HUES64 (cell line): ENCODE measurements at regions not wholly inside any gene's neighbourhood (a gene's known extent, or its start where the extent isn't known, plus 50 kb on each side); places are given as distances from the start of the nearest gene placed in this dataset.

Experiments used
- H3K27ac ChIP-seq: 2 replicates; pipeline ENCODE4 v1.7.0; 2013; ENCODE audit warnings: low read depth, low read length, inconsistent platforms
- H3K27me3 ChIP-seq: 2 replicates; pipeline ENCODE4 v1.6.1; 2013; ENCODE audit warnings: mild to moderate bottlenecking, low read length; ENCODE audit not compliant: insufficient read depth
- H3K36me3 ChIP-seq: 2 replicates; pipeline ENCODE4 v1.6.1; 2013; ENCODE audit warnings: mild to moderate bottlenecking, low read length; ENCODE audit not compliant: insufficient read depth
- H3K4me1 ChIP-seq: 2 replicates; pipeline ENCODE4 v1.6.1; 2013; ENCODE audit warnings: mild to moderate bottlenecking, low read length, moderate library complexity; ENCODE audit not compliant: insufficient read depth
- H3K4me3 ChIP-seq: 2 replicates; pipeline ENCODE4 v1.5.1; 2013; ENCODE audit warnings: mild to moderate bottlenecking, low read length, moderate library complexity
- H3K9ac ChIP-seq: 2 replicates; pipeline ENCODE4 v1.6.1; 2013; ENCODE audit warnings: mild to moderate bottlenecking, low read depth, low read length
- H3K9me3 ChIP-seq: 2 replicates; pipeline ENCODE4 v1.6.1; 2013; ENCODE audit warnings: low read depth, low read length; ENCODE audit not compliant: insufficient read depth
- WGBS: fragments of 150-250, 120-280 bp; methylation state at CpG from one replicate; pipeline ENCODE4 v1.1.7; 2013; ENCODE audit warnings: missing lambda C conversion rate; 5-methylcytosine and 5-hydroxymethylcytosine counted together

DNA sequence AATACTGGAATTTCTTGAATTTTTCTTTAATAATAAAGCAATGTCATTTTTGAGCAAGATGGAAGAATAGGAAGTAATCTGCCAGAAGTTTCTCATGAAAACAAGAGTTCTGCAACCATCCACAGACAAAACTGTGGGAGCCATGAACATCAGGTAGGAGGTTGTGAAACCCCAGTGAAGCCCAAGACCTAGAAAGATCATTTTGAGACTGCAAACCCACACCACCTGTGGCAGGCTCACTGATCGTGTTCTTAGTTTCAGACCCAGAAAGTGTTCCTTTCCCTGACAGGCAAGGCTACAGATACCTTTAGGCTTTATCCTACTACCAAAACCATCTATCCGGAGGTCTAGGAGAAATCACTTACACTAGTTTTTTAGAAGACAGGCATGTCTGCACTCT is 2189.8 kb upstream of the PCDH20 start:
- Histone ChIP-seq H3K4me3 (no peak overlapping the region), H3K4me1 (no peaks in the 10 kb centered on the region), H3K27me3 (no peaks in the 10 kb centered on the region), H3K27ac (no peak overlapping the region), H3K36me3 (no peaks in the 10 kb centered on the region), H3K9me3 (peaks cover 6% of the 10 kb centered on the region; the same call in 1 of the 2 replicates), H3K9ac (no peak overlapping the region)
- WGBS = 99% methylated on average over 2 of the region's 2 CpGs

DNA sequence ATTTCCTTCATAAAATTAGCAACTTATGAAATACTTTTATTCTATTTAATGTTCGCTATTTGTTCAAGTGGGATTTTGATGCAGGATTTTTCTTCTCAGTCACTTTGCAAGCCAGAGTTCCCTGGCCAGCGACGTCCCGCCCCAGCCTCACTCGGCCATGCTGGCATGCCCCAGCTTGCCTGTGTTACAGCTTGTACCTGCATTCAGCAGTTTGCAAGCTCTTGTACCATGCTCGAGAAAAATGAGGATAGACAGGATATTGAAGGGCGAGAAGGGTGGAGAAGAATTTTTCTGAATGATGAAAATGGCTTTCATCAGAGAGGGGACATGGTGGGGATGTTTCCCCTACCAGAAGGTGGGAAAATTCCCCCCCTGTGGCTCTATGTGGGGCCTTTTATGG is 2180.2 kb upstream of the PCDH20 start:
- H3K4me3 ChIP-seq = no peak overlapping the region
- no peak overlapping the region for H3K9ac ChIP-seq
- no peaks in the 10 kb centered on the region for H3K27me3 ChIP-seq
- 92% methylated on average over 7 of the region's 7 CpGs for WGBS
- H3K36me3 ChIP-seq = no peaks in the 10 kb centered on the region
- H3K9me3 ChIP-seq = no peaks in the 10 kb centered on the region
- peaks cover 6% of the 10 kb centered on the region; the same call in 1 of the 2 replicates for H3K4me1 ChIP-seq
- H3K27ac ChIP-seq = no peak overlapping the region

DNA sequence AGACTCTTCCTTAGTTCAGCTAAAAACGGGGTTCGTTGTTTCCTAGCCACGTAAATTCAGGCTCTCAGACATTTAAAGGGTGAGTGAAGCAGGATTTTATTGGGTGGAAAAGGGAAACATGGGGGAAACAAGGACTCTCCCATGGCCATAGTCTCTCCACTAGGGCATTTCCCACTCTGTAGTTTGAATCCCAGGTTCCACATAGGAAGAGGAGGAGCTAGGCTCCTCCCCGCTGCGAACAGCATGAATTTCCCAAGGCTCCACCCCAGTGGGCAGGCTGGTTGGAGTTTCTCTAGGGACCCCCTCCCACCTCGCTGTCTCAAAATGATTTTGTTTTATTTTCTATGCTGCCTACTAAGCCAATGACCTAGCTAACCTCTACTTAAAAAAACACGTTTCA is 2170.8 kb upstream of the PCDH20 start:
- Histone ChIP-seq H3K27ac (no peak overlapping the region), H3K36me3 (no peaks in the 10 kb centered on the region), H3K9me3 (no peaks in the 10 kb centered on the region; the same call in 1 of the 2 replicates), H3K9ac (no peak overlapping the region), H3K27me3 (no peaks in the 10 kb centered on the region), H3K4me3 (no peak overlapping the region), H3K4me1 (no peaks in the 10 kb centered on the region)
- 98% methylated on average over 6 of the region's 7 CpGs for WGBS

DNA sequence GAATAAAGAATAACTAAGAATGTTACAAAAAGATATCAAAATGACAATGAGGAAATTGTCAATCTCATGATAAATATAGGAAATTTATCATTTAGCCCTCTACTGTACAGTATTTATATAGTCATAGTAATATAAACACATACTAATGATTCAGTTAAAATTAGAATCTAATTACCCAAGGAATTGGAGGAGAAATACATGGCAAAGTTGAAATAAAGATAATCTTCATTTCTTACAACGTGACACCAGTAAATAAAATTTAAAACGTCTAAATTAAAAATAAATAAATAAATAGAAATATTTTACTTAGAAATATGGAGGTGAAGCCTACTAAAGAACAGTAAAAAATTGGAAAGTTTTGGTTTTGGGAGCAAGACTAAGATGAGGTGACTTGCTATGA is 2163.1 kb upstream of the PCDH20 start:
- WGBS = no CpG with 5 or more reads among the region's 2 CpGs
- Histone ChIP-seq H3K4me3 (no peak overlapping the region), H3K27ac (no peak overlapping the region), H3K4me1 (no peaks in the 10 kb centered on the region), H3K9ac (no peak overlapping the region), H3K9me3 (no peaks in the 10 kb centered on the region; the same call in 1 of the 2 replicates), H3K36me3 (no peaks in the 10 kb centered on the region), H3K27me3 (no peaks in the 10 kb centered on the region)

DNA sequence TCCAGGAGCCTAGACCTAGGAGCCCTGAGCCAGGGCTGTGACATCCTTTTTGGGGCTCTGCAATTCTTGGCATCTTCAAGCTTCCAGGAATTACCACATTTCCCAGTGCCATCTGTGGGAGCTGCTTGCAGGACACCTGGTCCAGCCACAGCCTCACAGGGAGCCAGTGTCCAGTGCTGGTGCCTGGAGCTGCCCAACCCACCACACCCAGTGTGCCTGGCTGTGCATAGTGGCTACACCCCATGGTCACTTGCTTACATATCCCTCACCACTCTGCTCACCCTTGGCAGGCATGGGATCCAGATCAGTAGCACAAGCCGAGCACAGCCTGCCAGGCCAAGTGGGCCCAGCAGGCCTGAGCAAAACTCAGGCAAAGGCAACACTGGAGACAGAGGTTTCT is 2151.4 kb upstream of the PCDH20 start:
- Histone ChIP-seq H3K36me3 (no peaks in the 10 kb centered on the region), H3K4me3 (no peak overlapping the region), H3K9me3 (no peaks in the 10 kb centered on the region), H3K9ac (no peak overlapping the region), H3K4me1 (no peaks in the 10 kb centered on the region), H3K27ac (no peak overlapping the region), H3K27me3 (no peaks in the 10 kb centered on the region)
- WGBS = 93% methylated on average over 1 of the region's 1 CpG

DNA sequence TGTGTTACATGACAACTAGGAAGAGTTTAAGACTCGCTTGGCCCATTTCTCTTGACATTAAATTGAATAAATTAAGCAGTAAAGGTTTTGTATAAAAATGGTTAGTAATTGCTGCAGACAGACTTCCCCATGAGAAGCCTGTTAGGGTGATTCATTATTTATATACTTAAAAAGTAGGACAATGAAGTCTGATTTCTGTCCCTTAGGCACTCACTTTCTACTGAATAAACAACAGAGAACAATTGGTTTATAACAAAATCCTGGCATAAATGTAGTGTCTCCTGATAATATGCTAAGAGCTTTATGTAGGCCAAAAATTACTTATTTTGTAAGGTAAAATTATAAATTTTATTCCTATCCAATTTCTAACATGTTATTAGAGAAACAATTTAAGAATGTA is 2138.5 kb upstream of the PCDH20 start:
- Histone ChIP-seq H3K36me3 (no peaks in the 10 kb centered on the region), H3K27me3 (no peaks in the 10 kb centered on the region), H3K27ac (no peak overlapping the region), H3K9me3 (no peaks in the 10 kb centered on the region), H3K9ac (no peak overlapping the region), H3K4me1 (no peaks in the 10 kb centered on the region), H3K4me3 (no peak overlapping the region)
- 100% methylated on average over 1 of the region's 1 CpG for WGBS

DNA sequence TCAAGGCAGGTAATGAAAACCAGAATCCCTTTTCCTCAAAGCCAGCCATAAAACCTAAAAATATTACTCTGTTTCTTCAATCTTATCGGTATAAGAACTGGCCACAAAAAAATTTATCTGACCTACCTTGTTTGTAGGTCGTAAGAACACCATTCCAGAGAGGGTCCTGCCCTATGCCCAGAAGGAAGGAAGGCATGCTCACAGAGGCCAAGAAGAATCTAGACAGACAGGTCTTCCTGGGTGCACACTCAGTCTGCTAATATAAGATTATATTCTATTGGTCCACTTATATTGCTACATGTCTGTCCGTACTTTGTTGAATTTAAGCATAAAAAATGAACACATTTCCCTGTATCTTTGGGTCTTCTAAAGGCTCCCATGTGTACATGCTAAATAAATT is 2136.1 kb upstream of the PCDH20 start:
- H3K9me3 ChIP-seq = no peaks in the 10 kb centered on the region
- H3K4me1 ChIP-seq = no peaks in the 10 kb centered on the region
- 88% methylated on average over 3 of the region's 3 CpGs for WGBS
- H3K9ac ChIP-seq = no peak overlapping the region
- H3K27me3 ChIP-seq = no peaks in the 10 kb centered on the region
- H3K36me3 ChIP-seq = no peaks in the 10 kb centered on the region
- no peak overlapping the region for H3K4me3 ChIP-seq
- no peak overlapping the region for H3K27ac ChIP-seq

DNA sequence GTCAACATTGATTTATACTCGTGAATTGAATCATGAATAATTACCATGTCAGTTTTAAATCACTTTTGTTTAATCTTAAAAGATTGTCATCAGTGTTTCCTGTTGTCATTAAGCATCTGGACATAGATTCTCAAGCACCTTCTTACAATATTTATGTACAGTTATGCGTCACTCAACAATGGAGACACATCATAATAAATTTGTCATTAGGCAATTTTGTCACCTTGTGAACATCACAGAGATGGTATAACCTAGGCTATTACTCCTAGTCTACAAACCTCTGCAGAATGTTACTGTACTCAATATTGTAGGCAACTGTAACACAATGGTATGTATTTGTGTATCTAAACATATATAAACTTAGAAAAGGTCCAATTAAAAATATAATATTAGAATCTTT is 2130.9 kb upstream of the PCDH20 start:
- peaks cover 23% of the 10 kb centered on the region for H3K27me3 ChIP-seq
- no peaks in the 10 kb centered on the region for H3K9me3 ChIP-seq
- WGBS = 100% methylated on average over 2 of the region's 2 CpGs
- H3K27ac ChIP-seq = no peak overlapping the region
- no peaks in the 10 kb centered on the region for H3K36me3 ChIP-seq
- no peak overlapping the region for H3K9ac ChIP-seq
- H3K4me3 ChIP-seq = no peak overlapping the region
- peaks cover 3% of the 10 kb centered on the region; the same call in 1 of the 2 replicates for H3K4me1 ChIP-seq

DNA sequence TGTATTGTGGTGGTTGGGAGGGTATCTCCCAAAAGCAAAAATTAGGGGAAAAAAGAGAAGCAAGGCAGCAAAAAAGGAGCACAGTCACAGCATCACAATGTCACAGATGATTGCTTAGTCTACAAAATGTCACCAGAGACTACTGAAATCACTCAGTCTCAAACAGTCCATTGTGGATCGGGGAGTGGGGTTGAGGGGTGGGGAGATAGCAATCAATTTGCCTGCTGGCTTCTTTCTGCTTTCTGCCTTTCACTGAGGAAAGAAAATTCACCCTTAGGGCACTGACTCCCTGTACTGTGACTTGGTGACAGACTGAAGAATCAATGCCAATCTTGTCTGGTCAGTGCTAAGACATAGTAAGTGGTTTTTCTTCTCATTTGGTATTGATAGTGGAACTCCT is 2127.1 kb upstream of the PCDH20 start:
- no peak overlapping the region for H3K9ac ChIP-seq

DNA sequence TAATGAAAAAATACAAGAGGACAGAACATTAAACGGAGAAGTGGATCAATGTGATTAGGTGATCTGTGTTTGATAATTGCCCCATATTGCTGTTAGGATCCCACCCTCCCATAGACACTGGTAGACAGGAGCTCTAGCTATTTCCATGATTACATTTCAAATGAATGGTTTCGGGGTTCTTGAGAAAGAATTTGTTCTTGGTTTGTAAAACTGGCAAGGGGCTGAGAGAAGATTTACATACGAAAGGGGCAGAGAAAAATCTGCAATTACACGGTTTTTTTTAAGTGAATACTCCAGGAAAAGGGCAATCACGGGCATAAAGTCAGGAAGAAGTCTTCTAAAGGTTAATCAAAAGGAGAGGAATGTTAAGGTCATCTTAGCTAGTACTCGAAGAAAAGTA is 2125.7 kb upstream of the PCDH20 start:
- Histone ChIP-seq H3K27ac (no peak overlapping the region), H3K36me3 (no peaks in the 10 kb centered on the region), H3K9ac (no peak overlapping the region), H3K27me3 (peaks cover 44% of the 10 kb centered on the region), H3K4me3 (no peak overlapping the region), H3K4me1 (peaks cover 9% of the 10 kb centered on the region; the same call in 1 of the 2 replicates), H3K9me3 (no peaks in the 10 kb centered on the region)
- WGBS = 19% methylated on average over 6 of the region's 6 CpGs

More for the DNA sequence above, 2127.1 kb upstream of the PCDH20 start:
- 64% methylated on average over 1 of the region's 1 CpG for WGBS
- Histone ChIP-seq H3K27me3 (peaks cover 44% of the 10 kb centered on the region), H3K27ac (no peak overlapping the region), H3K9me3 (no peaks in the 10 kb centered on the region), H3K4me1 (peaks cover 9% of the 10 kb centered on the region; the same call in 1 of the 2 replicates), H3K4me3 (no peak overlapping the region), H3K36me3 (no peaks in the 10 kb centered on the region)

DNA sequence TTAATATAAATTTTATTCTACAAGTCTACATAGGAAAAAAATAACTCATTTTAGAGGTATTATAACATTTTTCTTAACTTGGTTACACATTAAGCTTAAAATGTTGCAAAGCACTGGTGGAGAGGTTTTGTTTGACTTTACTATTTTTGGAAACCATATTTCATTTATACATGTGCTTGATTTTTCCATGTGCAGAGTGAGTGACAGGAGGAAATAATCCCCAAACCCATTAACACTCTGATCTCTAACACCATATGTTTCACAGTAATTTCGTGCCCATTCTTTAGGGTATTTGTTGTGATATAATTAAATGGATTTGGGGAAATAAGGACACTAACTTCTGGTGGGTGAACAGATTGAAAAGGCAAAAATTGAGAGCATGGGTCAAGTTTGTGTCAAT is 2124.4 kb upstream of the PCDH20 start:
- Histone ChIP-seq H3K27ac (no peak overlapping the region), H3K4me3 (no peak overlapping the region), H3K9ac (no peak overlapping the region), H3K27me3 (peaks cover 44% of the 10 kb centered on the region), H3K36me3 (no peaks in the 10 kb centered on the region), H3K4me1 (peaks cover 9% of the 10 kb centered on the region; the same call in 1 of the 2 replicates), H3K9me3 (no peaks in the 10 kb centered on the region)
- 78% methylated on average over 1 of the region's 1 CpG for WGBS

DNA sequence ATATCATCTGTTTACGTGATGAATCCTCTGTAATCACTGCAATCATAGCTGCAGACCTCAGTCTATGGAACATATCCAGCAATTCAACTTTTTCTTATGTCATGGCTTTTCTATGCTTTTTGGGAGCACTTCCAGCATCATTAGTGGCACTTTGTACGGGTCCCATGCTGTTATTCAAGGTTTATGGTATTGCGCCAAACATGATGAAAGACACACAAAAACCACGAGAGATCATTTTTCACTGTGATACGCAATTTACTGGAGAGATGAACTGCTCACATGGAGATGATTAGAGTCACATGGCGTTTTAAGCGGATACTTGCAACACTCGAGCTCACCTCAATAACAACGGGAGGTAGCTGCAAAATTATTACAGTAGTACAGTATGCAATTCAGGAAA is 2101.7 kb upstream of the PCDH20 start:
- no peaks in the 10 kb centered on the region for H3K36me3 ChIP-seq
- no peak overlapping the region for H3K27ac ChIP-seq
- H3K9me3 ChIP-seq = no peaks in the 10 kb centered on the region
- H3K4me3 ChIP-seq = no peak overlapping the region
- H3K4me1 ChIP-seq = no peaks in the 10 kb centered on the region
- H3K9ac ChIP-seq = no peak overlapping the region
- H3K27me3 ChIP-seq = no peaks in the 10 kb centered on the region
- WGBS = 87% methylated on average over 9 of the region's 9 CpGs
